Right lobe of liver (tissue), 6 donors: ENCODE measurements at regions not wholly inside any gene's neighbourhood (a gene's known extent, or its start where the extent isn't known, plus 50 kb on each side); places are given as distances from the start of the nearest gene placed in this dataset.

Experiments
- ATAC-seq, 4 donors: fragments of 200-7000 bp; cut with Tn5 transposase; one replicate each; pipeline ENCODE4 v1.9.1; 2020; ENCODE audit warnings: mild to moderate bottlenecking in 4 of 4, moderate library complexity in 4 of 4
- DNase-seq, 3 donors: peaks; one replicate each; pipeline ENCODE4 v3.0.0-alpha.2; 2020
- H3K27ac ChIP-seq, 3 donors: fragments of 200-600 bp; one replicate each; pipeline ENCODE4 v1.8.0; 2022
- H3K27me3 ChIP-seq, 2 donors: fragments of 200-600 bp; one replicate each; pipeline ENCODE4 v1.8.0; 2022
- H3K36me3 ChIP-seq, 4 donors: fragments of 200-600 bp; sonication (generic) in 1 of 4; one replicate each; pipeline versions ENCODE4 v1.5.1 to v1.8.0; 2017 to 2022; ENCODE audit warnings: control low read depth in 1 of 4
- H3K4me1 ChIP-seq, 4 donors: fragments of 200-600 bp; sonication (generic) in 1 of 4; one replicate each; pipeline versions ENCODE4 v1.5.1 to v1.8.0; 2017 to 2022; ENCODE audit warnings: control low read depth in 1 of 4
- H3K4me3 ChIP-seq, 3 donors: fragments of 200-600 bp; one replicate each; pipeline ENCODE4 v1.8.0; 2022
- H3K9me3 ChIP-seq, 4 donors: fragments of 200-600 bp; sonication (generic) in 1 of 4; one replicate each; pipeline versions ENCODE4 v1.5.1 to v1.8.0; 2017 to 2022; ENCODE audit warnings: control low read depth in 1 of 4
- POLR2A ChIP-seq: fragments of 450-650 bp; IDR thresholded peaks from one replicate; pipeline ENCODE4 v1.6.1; 2017; ENCODE audit warnings: antibody characterized with exemption, mild to moderate bottlenecking
- WGBS: methylation state at CpG from one replicate; pipeline ENCODE4 v1.1.6; 2018; ENCODE audit warnings: low coverage, low lambda C conversion rate; ENCODE audit not compliant: insufficient coverage; ENCODE audit errors: missing lambda C conversion rate; 5-methylcytosine and 5-hydroxymethylcytosine counted together
- intact Hi-C, 2 donors: fragments of 100-400 bp; cut with DNase I; formaldehyde crosslinking; loops; one replicate each; pipeline versions ENCODE4 v1.11.2 to v1.14.1; 2022
- TF ChIP-seq, protein P1 (sequence below), 4 donors: fragments of 200-600 bp in 3 of 4; fragments of 450-650 bp in 1 of 4; IDR thresholded peaks; one replicate each; pipeline versions ENCODE4 v1.5.1 to v1.8.0; 2016 to 2022; ENCODE audit warnings: antibody characterized with exemption in 4 of 4, mild to moderate bottlenecking in 2 of 4
- donor health status: DM: no; HTN: yes; CAD: no.
- donor health status: DM: no; HTN: no; CAD: no.
- donor health status: DM: no; HTN: no; CAD: no.
- donor health status: DM: no; HTN: yes; CAD: no.
- donor health status: DM: no; HTN: yes; CAD: no.

DNA sequence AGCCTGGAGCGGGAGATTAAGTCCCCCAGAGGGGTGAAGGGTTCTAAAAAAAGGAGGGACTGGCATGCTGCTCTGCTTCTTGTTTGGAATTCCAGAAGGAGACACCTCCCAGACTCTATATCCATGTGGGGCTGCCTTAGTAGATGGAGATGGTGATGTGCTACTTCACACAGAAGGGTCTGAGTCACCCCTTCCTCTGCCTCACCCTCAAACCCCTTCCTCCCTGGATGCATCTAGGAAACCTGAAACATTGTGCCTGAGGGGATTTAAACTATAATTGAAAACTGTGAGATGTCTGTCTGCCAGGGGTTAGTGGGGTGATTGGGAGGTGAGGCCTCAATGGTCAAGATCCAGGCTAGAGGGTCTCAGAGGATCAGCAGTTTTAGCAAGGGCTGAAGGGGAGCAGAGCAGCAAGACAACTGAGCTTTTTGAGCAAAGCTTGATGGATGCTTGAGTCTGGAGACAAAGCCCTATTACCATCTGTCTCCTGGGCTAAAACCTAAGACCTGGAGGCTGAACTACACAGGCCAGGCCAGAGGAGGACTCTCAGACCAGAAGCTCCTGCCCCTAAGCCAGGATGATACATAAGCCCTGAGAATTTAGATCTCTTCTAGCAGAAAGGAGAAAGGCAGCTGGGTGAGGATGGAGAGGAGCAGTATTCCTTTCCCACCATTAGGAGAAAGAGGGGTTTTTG, 314.7 kb upstream of the ATP2B1 start:
- no peaks in the 10 kb centered on the region for H3K9me3 ChIP-seq
- no CpG with 5 or more reads among the region's 1 CpG for WGBS
- TF ChIP-seq POLR2A: no peak
- TF ChIP-seq, protein P1, sequence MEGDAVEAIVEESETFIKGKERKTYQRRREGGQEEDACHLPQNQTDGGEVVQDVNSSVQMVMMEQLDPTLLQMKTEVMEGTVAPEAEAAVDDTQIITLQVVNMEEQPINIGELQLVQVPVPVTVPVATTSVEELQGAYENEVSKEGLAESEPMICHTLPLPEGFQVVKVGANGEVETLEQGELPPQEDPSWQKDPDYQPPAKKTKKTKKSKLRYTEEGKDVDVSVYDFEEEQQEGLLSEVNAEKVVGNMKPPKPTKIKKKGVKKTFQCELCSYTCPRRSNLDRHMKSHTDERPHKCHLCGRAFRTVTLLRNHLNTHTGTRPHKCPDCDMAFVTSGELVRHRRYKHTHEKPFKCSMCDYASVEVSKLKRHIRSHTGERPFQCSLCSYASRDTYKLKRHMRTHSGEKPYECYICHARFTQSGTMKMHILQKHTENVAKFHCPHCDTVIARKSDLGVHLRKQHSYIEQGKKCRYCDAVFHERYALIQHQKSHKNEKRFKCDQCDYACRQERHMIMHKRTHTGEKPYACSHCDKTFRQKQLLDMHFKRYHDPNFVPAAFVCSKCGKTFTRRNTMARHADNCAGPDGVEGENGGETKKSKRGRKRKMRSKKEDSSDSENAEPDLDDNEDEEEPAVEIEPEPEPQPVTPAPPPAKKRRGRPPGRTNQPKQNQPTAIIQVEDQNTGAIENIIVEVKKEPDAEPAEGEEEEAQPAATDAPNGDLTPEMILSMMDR (IDR thresholded peaks at IDR 0.05): no peak
- DNase-seq: no peak
- no peak for ATAC-seq
- no peak overlapping the region for H3K4me3 ChIP-seq
- H3K27ac ChIP-seq: no peak overlapping the region
- intact Hi-C loops: no loop called here
- H3K36me3 ChIP-seq: no peaks in the 10 kb centered on the region
- H3K27me3 ChIP-seq: no peaks in the 10 kb centered on the region
- no peaks in the 10 kb centered on the region for H3K4me1 ChIP-seq

DNA sequence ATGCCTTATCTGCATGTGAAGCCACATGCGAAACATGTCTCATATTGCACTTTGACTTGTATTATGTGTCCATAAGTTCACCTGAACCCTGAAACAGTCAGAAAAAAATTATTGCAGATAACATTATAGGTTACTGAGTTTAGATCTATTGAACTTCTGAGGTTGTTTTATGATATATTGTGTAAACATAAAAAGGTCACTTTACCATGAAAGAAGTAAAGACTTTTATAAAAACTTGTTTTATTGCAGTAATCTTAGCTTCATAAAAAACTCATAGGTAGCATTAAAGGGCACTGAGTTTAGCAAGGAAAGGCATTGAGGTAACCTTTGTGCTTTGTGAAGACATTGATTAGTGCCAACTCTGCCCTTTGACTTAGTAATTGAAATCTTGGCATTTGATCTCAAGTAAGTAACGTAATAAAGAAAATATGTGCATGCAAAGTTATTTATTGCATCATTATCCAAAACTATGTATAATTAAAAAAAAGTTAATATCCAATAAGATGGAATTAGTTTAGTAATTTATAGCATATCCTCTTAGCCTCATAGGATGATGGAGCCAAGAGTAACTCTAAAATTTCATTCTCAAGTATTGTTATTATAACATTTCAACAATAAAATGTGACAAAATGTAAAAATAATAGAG, 313.3 kb upstream of the ATP2B1 start:
- no peaks in the 10 kb centered on the region for H3K36me3 ChIP-seq
- DNase-seq (no peak), ATAC-seq (no peak)
- no peak overlapping the region for H3K4me3 ChIP-seq
- TF ChIP-seq POLR2A: no peak
- TF ChIP-seq, protein P1 (IDR thresholded peaks at IDR 0.05): no peak
- H3K27ac ChIP-seq: no peak overlapping the region
- no peaks in the 10 kb centered on the region for H3K27me3 ChIP-seq
- H3K9me3 ChIP-seq: no peaks in the 10 kb centered on the region
- 59% methylated on average over 2 of the region's 2 CpGs for WGBS
- intact Hi-C loops: no loop called here
- H3K4me1 ChIP-seq: no peaks in the 10 kb centered on the region

DNA sequence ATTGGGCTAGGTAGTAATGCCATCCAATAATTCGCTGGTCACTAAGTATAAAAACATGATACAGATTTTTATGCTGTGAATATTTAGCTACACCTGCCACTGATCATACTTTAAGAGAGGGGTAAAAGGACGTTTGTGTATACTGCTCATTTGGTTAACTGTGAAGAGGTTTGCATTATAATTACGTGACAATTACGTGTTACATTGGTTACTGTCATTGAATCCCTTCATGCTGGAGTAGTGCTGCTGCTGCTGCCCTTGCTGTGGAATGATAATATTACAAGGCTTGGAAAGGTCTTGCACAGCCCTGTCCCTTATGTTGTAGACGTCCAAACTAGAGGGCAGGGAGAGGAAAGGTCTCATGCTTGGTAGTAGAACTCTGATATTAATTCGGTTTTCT, 312.2 kb upstream of the ATP2B1 start:
- WGBS: 55% methylated on average over 6 of the region's 6 CpGs
- Histone ChIP-seq H3K4me1 (no peaks in the 10 kb centered on the region), H3K9me3 (no peaks in the 10 kb centered on the region), H3K36me3 (no peaks in the 10 kb centered on the region), H3K27ac (no peak overlapping the region), H3K4me3 (no peak overlapping the region), H3K27me3 (no peaks in the 10 kb centered on the region)
- DNase-seq (no peak), ATAC-seq (no peak)
- TF ChIP-seq, protein P1 (IDR thresholded peaks at IDR 0.05): no peak
- TF ChIP-seq POLR2A: no peak
- intact Hi-C loops: no loop called here

DNA sequence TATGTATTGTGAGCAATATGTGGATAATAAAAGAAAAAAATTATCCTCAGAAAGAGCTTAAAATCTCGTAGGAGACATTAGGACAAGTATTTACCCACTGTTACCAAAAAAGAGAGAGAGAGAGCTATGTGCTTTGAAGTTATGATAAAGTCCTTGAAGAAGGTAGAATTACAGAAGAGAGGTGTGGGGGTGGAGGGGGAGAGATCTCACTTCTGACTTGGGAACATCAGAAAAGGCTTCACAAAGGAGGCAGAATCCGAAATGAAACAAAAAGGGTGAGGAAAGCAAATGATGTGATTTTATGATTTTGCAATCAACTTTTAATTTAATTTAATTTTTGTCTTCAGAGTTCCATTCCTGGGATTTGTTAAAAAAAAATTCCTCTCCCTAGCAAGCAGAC, 311.8 kb upstream of the ATP2B1 start:
- no peak overlapping the region for H3K4me3 ChIP-seq
- no peak for TF ChIP-seq POLR2A
- TF ChIP-seq, protein P1 (IDR thresholded peaks at IDR 0.05): no peak
- no peaks in the 10 kb centered on the region for H3K4me1 ChIP-seq
- no peak overlapping the region for H3K27ac ChIP-seq
- DNase-seq (no peak), ATAC-seq (no peak)
- no peaks in the 10 kb centered on the region for H3K36me3 ChIP-seq
- WGBS: 38% methylated on average over 2 of the region's 2 CpGs
- intact Hi-C loops: no loop called here
- no peaks in the 10 kb centered on the region for H3K27me3 ChIP-seq
- no peaks in the 10 kb centered on the region for H3K9me3 ChIP-seq
